ENCODE measurements at regions not wholly inside any gene's neighbourhood (a gene's known extent, or its start where the extent isn't known, plus 50 kb on each side); places are given as distances from the start of the nearest gene placed in this dataset.
"Not testable (repeated sequence)": the region's sequence is repeated elsewhere in the genome, so short reads cannot be mapped to it uniquely, and the experiment has no call there.

DNA sequence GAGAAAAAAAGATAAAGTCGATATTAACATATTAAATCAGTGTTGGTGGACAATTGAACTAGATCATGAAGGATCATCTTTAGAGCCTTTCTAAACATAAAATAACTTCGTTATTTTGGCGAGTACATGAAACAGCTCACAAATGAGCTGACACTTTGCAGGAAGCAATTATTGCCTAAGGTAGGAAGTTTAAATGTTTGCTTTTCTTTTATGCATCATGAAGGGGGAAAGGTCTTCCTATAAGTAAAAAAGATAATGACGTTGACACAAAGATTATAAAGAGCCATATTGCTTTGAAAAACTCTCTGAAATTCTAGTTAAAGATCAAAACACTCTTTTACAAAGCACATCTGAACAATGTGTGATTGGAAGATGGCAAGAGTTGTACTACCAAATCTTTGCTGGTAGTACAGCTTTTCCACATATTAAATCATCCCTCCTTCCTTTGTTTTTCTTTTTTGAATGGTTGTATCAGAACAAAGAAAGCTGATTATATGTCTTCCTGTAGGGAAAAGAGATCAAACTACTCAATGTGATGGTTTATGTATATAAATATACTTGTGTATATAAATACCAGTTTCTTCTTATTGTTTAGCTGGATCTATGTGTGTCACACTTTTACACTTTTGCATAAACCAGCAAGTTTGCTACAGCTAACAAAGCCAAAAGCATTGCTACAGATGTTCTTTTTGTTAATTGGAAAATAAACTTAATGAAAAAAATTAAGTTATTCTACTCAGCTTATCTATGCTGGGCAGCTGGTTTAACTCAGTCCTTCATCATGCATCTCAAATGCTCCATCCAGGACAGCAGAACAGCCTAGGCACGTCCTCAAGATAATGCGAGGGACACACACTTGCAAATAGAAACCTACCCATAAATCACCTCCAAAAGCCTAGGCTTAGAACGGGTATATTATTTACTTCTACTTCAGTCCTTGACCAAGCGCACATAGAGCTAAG lies 850.8 kb upstream of the ROBO1 start:
- no peaks in the 10 kb centered on the region for H3K4me1 ChIP-seq (replicated peaks)
- H3K9me3 ChIP-seq (replicated peaks) = no peaks in the 10 kb centered on the region
- no peaks in the 10 kb centered on the region for H3K27me3 ChIP-seq (replicated peaks)
- no peak overlapping the region for H3K4me3 ChIP-seq
- DNase-seq (ENCODE audit: low read depth in 1 of 2, low spot score in 2 of 2) = no peak
- H3K36me3 ChIP-seq = no peaks in the 10 kb centered on the region
- H3K27ac ChIP-seq = no peak overlapping the region

DNA sequence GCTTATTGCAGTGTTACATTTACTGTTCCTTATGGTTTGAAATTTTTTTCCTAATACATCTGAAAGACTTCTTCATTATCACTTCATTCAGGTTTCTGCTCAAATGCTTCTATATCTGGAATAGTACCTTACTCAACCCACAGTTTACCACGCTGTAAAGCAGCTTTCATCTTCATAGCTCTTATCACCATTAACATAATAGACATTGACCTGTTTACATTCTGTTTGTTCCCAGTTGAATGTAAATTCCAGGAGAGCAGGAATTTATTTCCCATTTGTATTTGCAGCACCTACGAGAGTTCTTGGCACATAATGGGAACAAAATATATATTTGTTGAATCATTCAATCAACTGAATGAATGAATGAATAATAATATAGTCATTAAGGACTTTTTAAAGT lies 844.6 kb upstream of the ROBO1 start:
- H3K27ac ChIP-seq = no peak overlapping the region
- no peak for DNase-seq (ENCODE audit: low read depth in 1 of 2, low spot score in 2 of 2)
- H3K4me1 ChIP-seq (replicated peaks) = no peaks in the 10 kb centered on the region
- no peaks in the 10 kb centered on the region for H3K9me3 ChIP-seq (replicated peaks)
- no peaks in the 10 kb centered on the region for H3K27me3 ChIP-seq (replicated peaks)
- no peak overlapping the region for H3K4me3 ChIP-seq
- no peaks in the 10 kb centered on the region for H3K36me3 ChIP-seq

DNA sequence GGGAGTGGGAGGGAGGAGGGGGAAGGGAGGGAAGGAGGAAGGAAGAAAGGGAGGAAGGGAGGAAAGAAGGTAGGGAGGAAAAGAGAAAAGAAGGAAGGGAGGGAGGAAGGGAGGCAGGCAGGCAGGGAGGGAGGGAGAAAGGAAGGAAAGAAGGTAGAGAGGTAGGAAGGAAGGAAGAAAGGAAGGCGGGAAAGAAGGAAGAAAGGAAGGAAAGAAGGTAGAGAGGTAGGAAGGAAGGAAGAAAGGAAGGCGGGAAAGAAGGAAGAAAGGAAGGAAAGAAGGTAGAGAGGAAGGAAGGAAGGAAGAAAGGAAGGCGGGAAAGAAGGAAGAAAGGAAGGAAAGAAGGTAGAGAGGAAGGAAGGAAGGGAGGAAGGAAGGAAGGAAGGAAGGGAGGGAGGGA lies 840.3 kb upstream of the ROBO1 start:
- not testable (repeated sequence) for H3K4me3 ChIP-seq; DNase-seq (ENCODE audit: low read depth in 1 of 2, low spot score in 2 of 2); H3K36me3 ChIP-seq; H3K9me3 ChIP-seq (replicated peaks); H3K27ac ChIP-seq; H3K27me3 ChIP-seq (replicated peaks); H3K4me1 ChIP-seq (replicated peaks)

DNA sequence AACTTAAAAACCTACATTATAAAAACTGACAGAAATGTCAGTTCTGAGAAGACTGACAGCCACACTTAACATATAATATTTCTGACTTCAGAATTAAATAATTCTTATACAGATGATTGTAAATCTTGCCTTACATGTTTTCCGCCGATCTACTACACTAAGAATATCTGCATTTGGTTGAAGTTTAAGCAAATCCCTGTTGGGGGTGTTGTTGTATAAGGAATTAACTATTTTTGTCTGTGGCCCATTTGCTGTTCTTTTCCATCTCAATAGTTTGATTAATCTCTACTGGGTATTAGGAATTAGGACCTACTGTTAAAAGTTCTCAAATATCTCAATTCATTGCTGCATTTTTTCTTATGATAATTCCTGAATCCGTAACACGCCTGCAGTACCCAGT lies 838.3 kb upstream of the ROBO1 start:
- no peaks in the 10 kb centered on the region for H3K4me1 ChIP-seq (replicated peaks)
- no peaks in the 10 kb centered on the region for H3K9me3 ChIP-seq (replicated peaks)
- no peak for DNase-seq (ENCODE audit: low read depth in 1 of 2, low spot score in 2 of 2)
- H3K27ac ChIP-seq = no peak overlapping the region
- H3K27me3 ChIP-seq (replicated peaks) = no peaks in the 10 kb centered on the region
- no peak overlapping the region for H3K4me3 ChIP-seq
- H3K36me3 ChIP-seq = no peaks in the 10 kb centered on the region

DNA sequence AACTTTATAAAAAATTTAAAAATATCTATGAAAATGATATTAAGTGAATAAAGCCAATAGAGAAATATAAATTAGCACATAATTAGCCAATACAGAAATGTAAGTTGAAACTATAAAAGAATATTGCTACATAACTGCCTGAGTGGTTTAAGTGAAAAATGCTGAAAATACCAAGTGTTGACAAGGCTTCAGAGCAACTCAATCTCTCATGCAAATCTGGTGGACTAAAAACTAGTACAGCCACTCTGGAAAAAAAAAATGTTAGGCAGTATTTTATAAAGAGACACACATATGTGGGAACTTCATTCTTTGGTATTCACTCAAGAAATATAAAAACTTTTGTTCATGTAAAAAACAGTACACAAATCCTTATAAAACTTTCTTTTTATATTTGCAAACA lies 833.7 kb upstream of the ROBO1 start:
- no peak overlapping the region for H3K4me3 ChIP-seq
- no peaks in the 10 kb centered on the region for H3K4me1 ChIP-seq (replicated peaks)
- H3K9me3 ChIP-seq (replicated peaks) = no peaks in the 10 kb centered on the region
- H3K36me3 ChIP-seq = no peaks in the 10 kb centered on the region
- H3K27me3 ChIP-seq (replicated peaks) = no peaks in the 10 kb centered on the region
- no peak overlapping the region for H3K27ac ChIP-seq
- DNase-seq (ENCODE audit: low read depth in 1 of 2, low spot score in 2 of 2) = no peak

DNA sequence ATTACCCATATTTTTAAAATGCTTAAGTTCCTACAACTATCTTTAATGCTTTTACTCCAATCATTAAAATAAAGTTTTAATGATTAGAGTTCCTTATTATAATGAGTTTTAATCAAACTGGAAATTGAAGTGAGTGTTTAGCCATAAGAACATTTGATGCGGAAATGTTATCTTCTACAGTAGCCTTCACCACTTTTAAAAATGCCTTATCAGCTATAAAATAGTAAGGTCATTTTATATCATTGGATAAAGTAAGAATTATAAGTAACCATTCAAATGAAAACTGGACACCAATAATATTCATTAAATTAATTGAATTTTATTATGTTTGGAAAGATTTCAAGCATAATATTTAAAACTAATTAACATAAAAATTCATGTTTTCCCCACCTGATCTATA lies 825.0 kb upstream of the ROBO1 start:
- no peak for DNase-seq (ENCODE audit: low read depth in 1 of 2, low spot score in 2 of 2)
- Histone ChIP-seq H3K36me3 (no peaks in the 10 kb centered on the region), H3K4me1 (replicated peaks) (no peaks in the 10 kb centered on the region), H3K9me3 (replicated peaks) (no peaks in the 10 kb centered on the region), H3K27ac (no peak overlapping the region), H3K27me3 (replicated peaks) (no peaks in the 10 kb centered on the region), H3K4me3 (no peak overlapping the region)

DNA sequence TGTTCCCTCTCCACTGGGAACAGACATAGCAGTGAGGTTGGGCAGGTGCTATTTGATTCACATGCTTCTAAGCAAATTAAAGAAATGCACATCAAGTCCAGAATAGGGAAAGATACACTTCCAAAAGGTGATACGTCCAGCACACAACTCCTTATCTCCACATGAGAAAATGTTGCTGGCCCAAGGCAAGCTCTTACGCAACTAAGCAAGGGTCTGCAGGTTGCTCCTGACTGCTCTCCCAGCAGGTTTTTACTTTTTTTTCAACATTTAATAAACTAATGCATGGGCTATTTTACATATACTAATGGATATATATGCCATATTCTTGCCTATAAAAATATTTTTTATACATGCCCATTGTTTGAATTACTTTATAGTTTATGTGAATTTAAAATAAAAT lies 818.5 kb upstream of the ROBO1 start:
- DNase-seq (ENCODE audit: low read depth in 1 of 2, low spot score in 2 of 2) = no peak
- Histone ChIP-seq H3K9me3 (replicated peaks) (no peaks in the 10 kb centered on the region), H3K27me3 (replicated peaks) (no peaks in the 10 kb centered on the region), H3K4me3 (no peak overlapping the region), H3K36me3 (no peaks in the 10 kb centered on the region), H3K4me1 (replicated peaks) (no peaks in the 10 kb centered on the region), H3K27ac (no peak overlapping the region)

DNA sequence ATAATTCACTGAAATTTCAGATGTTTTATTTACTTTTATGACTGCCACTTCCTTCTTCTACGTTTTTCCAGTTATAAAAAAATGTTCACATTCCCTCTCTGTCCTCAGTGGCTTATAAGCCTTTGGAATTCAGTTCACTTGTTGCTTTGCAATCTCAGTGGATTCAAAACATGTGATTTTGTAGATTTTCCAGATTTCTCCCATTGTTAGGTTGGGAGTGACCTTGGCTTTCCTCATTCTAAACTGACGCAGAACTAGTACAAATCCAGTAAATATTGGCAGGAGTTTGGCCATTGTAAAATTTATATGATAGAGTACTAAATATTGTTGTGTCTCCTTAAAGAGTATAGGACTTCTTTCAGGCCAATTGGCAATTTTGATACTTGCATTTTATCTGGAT lies 812.3 kb upstream of the ROBO1 start:
- H3K4me1 ChIP-seq (replicated peaks) = no peaks in the 10 kb centered on the region
- no peaks in the 10 kb centered on the region for H3K36me3 ChIP-seq
- H3K27me3 ChIP-seq (replicated peaks) = no peaks in the 10 kb centered on the region
- H3K27ac ChIP-seq = no peak overlapping the region
- H3K4me3 ChIP-seq = no peak overlapping the region
- DNase-seq (ENCODE audit: low read depth in 1 of 2, low spot score in 2 of 2) = no peak
- no peaks in the 10 kb centered on the region for H3K9me3 ChIP-seq (replicated peaks)

DNA sequence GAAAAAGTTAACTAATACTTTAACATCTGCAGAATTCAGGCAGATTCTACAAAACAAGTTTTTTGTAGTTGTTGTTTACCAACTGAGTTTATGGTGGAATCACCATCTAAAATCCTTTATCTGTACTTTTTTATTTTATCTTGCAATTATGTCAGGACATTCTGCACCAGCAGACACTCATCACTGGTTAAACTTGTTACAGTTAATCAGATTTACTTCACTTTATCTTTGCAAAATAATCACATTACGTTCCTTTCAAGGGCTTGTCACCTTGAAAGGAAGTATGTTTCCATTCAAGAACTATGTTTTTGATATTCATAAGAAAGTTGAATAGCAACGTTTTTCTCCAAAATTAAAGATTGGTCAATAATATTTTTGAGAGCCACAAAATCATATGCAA lies 796.6 kb upstream of the ROBO1 start:
- H3K4me1 ChIP-seq (replicated peaks) = no peaks in the 10 kb centered on the region
- H3K27ac ChIP-seq = no peak overlapping the region
- no peak overlapping the region for H3K4me3 ChIP-seq
- no peak for DNase-seq (ENCODE audit: low read depth in 1 of 2, low spot score in 2 of 2)
- H3K36me3 ChIP-seq = no peaks in the 10 kb centered on the region
- no peaks in the 10 kb centered on the region for H3K9me3 ChIP-seq (replicated peaks)
- no peaks in the 10 kb centered on the region for H3K27me3 ChIP-seq (replicated peaks)

DNA sequence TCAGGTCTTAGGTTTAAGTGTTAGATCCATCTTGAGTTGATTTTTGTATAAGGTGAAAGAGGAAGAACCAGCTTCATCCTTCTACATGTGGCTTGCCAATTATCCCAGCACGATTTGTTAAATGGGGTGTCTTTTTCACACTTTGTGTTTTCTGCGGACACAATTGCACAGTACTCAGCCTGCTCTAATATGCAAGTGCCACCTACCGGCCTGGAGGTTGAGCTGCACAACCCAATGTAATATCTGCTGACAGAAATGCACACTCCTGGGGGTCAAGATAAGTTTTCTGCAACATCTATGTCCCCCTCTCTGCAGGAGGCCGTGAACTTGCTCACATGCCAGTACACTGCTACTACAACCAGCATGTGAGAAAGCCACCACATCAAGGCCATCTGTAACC lies 791.9 kb upstream of the ROBO1 start:
- H3K9me3 ChIP-seq (replicated peaks) = no peaks in the 10 kb centered on the region
- no peaks in the 10 kb centered on the region for H3K27me3 ChIP-seq (replicated peaks)
- H3K4me3 ChIP-seq = no peak overlapping the region
- no peaks in the 10 kb centered on the region for H3K36me3 ChIP-seq
- DNase-seq (ENCODE audit: low read depth in 1 of 2, low spot score in 2 of 2) = peak in 1 of 2 experiments; percentile 1
- H3K4me1 ChIP-seq (replicated peaks) = no peaks in the 10 kb centered on the region
- H3K27ac ChIP-seq = no peak overlapping the region

DNA sequence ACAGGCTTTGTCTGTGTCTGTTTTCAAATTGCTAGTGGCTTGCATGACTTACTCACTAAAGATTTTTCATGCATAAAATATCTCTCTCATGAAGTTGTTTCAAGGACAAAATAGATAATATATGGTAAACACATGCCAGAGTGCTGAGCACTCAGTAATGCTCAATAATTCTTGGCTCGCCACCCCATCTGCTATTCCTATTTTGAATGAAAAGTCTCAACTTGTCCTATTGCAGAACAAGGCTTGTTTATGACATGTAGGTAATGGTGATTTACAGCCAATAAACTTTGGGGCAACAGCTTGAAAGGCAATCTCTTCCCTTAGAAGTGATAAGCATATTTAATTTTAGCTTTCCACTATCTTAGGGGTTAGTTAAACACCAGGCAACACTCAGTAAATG lies 789.0 kb upstream of the ROBO1 start:
- no peak for DNase-seq (ENCODE audit: low read depth in 1 of 2, low spot score in 2 of 2)

DNA sequence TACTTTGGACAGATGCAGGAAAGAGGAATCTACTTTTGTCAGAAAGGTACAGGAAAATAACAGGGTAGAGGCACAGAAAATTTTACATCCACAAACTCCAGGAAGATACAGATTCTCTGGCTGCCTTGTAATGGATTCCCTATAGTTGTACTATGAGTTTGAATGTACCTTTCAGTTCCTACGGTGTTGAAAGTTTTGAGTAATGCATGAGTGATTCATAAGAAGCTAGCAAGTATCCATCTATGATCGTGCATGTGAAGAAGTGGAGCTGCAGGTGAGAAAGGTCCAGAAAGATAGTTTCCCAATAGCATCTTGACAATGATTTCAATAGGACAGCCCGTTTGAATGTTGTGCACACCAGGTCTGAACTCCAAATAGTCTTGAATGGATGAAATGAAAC lies 786.5 kb upstream of the ROBO1 start:
- DNase-seq (ENCODE audit: low read depth in 1 of 2, low spot score in 2 of 2) = no peak
- Histone ChIP-seq H3K36me3 (no peaks in the 10 kb centered on the region), H3K27ac (no peak overlapping the region), H3K4me1 (replicated peaks) (no peaks in the 10 kb centered on the region), H3K4me3 (no peak overlapping the region), H3K9me3 (replicated peaks) (no peaks in the 10 kb centered on the region), H3K27me3 (replicated peaks) (no peaks in the 10 kb centered on the region)

More for the DNA sequence above, 789.0 kb upstream of the ROBO1 start:
- no peaks in the 10 kb centered on the region for H3K4me1 ChIP-seq (replicated peaks)
- no peaks in the 10 kb centered on the region for H3K9me3 ChIP-seq (replicated peaks)
- no peak overlapping the region for H3K27ac ChIP-seq
- H3K36me3 ChIP-seq = no peaks in the 10 kb centered on the region
- H3K27me3 ChIP-seq (replicated peaks) = no peaks in the 10 kb centered on the region
- no peak overlapping the region for H3K4me3 ChIP-seq

DNA sequence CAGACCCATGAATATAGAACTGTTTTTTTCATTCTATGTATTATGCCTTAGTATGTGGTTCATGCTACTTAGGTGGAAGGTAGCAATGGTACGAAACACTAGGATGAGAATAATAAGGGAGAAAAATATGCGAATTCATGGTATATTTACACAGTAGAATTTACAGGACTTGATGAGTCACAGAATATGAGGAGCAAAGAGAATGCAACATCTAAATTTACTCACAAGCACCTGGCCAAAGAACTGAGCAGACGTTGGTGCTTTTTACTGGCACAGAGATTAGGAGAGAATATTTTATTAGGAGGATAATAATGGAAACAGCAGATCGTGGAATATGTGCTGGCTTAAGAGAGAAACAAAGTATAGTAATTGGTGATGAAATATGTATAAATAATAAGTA lies 785.4 kb upstream of the ROBO1 start:
- no peak overlapping the region for H3K27ac ChIP-seq
- no peak for DNase-seq (ENCODE audit: low read depth in 1 of 2, low spot score in 2 of 2)
- H3K4me3 ChIP-seq = no peak overlapping the region
- no peaks in the 10 kb centered on the region for H3K9me3 ChIP-seq (replicated peaks)
- no peaks in the 10 kb centered on the region for H3K27me3 ChIP-seq (replicated peaks)
- no peaks in the 10 kb centered on the region for H3K4me1 ChIP-seq (replicated peaks)
- H3K36me3 ChIP-seq = no peaks in the 10 kb centered on the region

DNA sequence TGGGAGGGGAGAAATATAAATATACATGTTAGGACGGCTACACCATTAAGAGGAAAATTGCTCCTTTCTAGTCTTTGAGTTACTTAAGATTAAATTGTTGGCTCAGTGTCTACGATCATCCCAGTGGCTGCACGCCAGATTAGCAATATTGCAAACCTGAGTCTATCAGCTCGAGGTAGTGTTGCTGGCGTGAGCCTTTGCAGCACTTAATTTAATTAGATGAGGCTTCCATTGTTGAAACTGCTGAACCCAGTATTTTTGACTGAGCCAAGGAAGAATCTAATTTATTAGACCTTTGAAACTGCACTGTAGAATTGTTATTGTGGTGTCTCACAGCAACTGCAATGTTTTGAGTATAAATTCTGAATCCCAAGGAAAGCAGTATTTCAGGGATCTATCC lies 782.4 kb upstream of the ROBO1 start:
- H3K27me3 ChIP-seq (replicated peaks) = no peaks in the 10 kb centered on the region
- H3K4me1 ChIP-seq (replicated peaks) = no peaks in the 10 kb centered on the region
- H3K9me3 ChIP-seq (replicated peaks) = no peaks in the 10 kb centered on the region
- no peak overlapping the region for H3K27ac ChIP-seq
- no peak for DNase-seq (ENCODE audit: low read depth in 1 of 2, low spot score in 2 of 2)
- H3K4me3 ChIP-seq = no peak overlapping the region
- H3K36me3 ChIP-seq = no peaks in the 10 kb centered on the region

DNA sequence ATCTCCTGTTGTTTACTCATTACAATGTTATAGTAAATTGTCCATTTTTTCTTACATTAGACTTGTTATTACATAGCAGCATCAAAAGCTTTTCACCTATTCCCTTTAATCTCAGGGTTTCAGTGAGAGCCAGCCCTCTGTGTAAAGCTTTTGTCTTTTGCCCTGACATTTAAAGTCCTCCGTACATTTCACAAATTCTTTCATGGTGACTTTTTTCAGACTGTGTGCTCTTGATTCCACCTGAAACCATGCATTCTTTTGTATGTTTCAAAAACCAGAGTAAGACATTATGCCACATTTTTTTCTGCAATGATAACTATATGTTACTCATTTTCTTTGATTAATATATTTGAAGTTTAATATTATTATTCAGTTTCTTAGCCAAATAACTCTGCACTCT lies 781.4 kb upstream of the ROBO1 start:
- Histone ChIP-seq H3K4me1 (replicated peaks) (no peaks in the 10 kb centered on the region), H3K27ac (no peak overlapping the region), H3K4me3 (no peak overlapping the region), H3K27me3 (replicated peaks) (no peaks in the 10 kb centered on the region), H3K9me3 (replicated peaks) (no peaks in the 10 kb centered on the region), H3K36me3 (no peaks in the 10 kb centered on the region)
- DNase-seq (ENCODE audit: low read depth in 1 of 2, low spot score in 2 of 2) = no peak
